Erythroblast (primary cell): ENCODE measurements at regions not wholly inside any gene's neighbourhood (a gene's known extent, or its start where the extent isn't known, plus 50 kb on each side); places are given as distances from the start of the nearest gene placed in this dataset.

Experiments
- GATA1 ChIP-seq: IDR thresholded peaks from 2 replicates; pipeline ENCODE4 v1.6.1; 2011; ENCODE audit warnings: low read depth, mild to moderate bottlenecking, control low read depth, low read length, moderate library complexity
- POLR2A ChIP-seq: IDR thresholded peaks from 2 replicates; pipeline ENCODE4 v1.6.1; 2011; ENCODE audit warnings: mild to moderate bottlenecking, low read length

- TF ChIP-seq POLR2A: no peak
- no peak for TF ChIP-seq GATA1
Observed at GRCh38 chr13:29934531-29935308, 84.3 kb upstream of the UBL3 start.
